GM23338 (cell line): ENCODE measurements at regions not wholly inside any gene's neighbourhood (a gene's known extent, or its start where the extent isn't known, plus 50 kb on each side); places are given as distances from the start of the nearest gene placed in this dataset.

Experiments
- ATAC-seq: fragments of 200-7000 bp; cut with Tn5 transposase; 3 replicates; pipeline ENCODE4 v1.9.1; 2020
- DNase-seq: peaks from one replicate; pipeline ENCODE4 v3.0.0-alpha.2; 2015; ENCODE audit warnings: low spot score
- H2AFZ ChIP-seq: fragments of 200-600 bp; sonication (generic); 2 replicates; pipeline ENCODE4 v1.8.0; 2016; ENCODE audit warnings: antibody characterized with exemption, mild to moderate bottlenecking, moderate library complexity
- H3F3A ChIP-seq: fragments of 200-600 bp; sonication (generic); replicated peaks from 2 replicates; pipeline ENCODE4 v1.8.0; 2017; ENCODE audit warnings: antibody characterized with exemption, mixed run types, low read depth
- H3K27ac ChIP-seq: fragments of 200-600 bp; sonication (generic); 2 replicates; pipeline ENCODE4 v1.6.1; 2016; ENCODE audit warnings: low read depth
- H3K27me3 ChIP-seq: fragments of 200-600 bp; sonication (generic); 2 replicates; pipeline ENCODE4 v1.8.0; 2016; ENCODE audit warnings: mild to moderate bottlenecking, mixed run types, moderate library complexity; ENCODE audit not compliant: insufficient read depth
- H3K36me3 ChIP-seq: fragments of 200-600 bp; sonication (generic); 2 replicates; pipeline ENCODE4 v1.8.0; 2016; ENCODE audit warnings: mild to moderate bottlenecking; ENCODE audit not compliant: insufficient read depth
- H3K4me1 ChIP-seq: fragments of 200-600 bp; sonication (generic); 2 replicates; pipeline ENCODE4 v1.8.0; 2016; ENCODE audit warnings: mild to moderate bottlenecking, moderate library complexity; ENCODE audit not compliant: insufficient read depth
- H3K4me2 ChIP-seq: fragments of 200-600 bp; sonication (generic); 2 replicates; pipeline ENCODE4 v1.7.1; 2017; ENCODE audit warnings: mixed run types
- H3K4me3 ChIP-seq: fragments of 200-600 bp; sonication (generic); 2 replicates; pipeline ENCODE4 v1.6.1; 2016; ENCODE audit warnings: mixed run types
- H3K79me2 ChIP-seq: fragments of 200-600 bp; sonication (generic); replicated peaks from 2 replicates; pipeline ENCODE4 v1.8.0; 2017; ENCODE audit warnings: mild to moderate bottlenecking; ENCODE audit not compliant: insufficient read depth
- H3K9me2 ChIP-seq: fragments of 200-600 bp; sonication (generic); 2 replicates; pipeline ENCODE4 v1.8.0; 2017; ENCODE audit not compliant: insufficient read depth
- H4K20me1 ChIP-seq: fragments of 200-600 bp; sonication (generic); replicated peaks from 2 replicates; pipeline ENCODE4 v1.8.0; 2017; ENCODE audit warnings: mild to moderate bottlenecking; ENCODE audit not compliant: insufficient read depth
- H3K27ac Mint-ChIP-seq: 2 replicates; pipeline ENCODE4 v1.8.0; 2020; ENCODE audit warnings: inconsistent platforms, mild to moderate bottlenecking, moderate library complexity, mixed read lengths
- H3K27me3 Mint-ChIP-seq: 3 replicates; pipeline ENCODE4 v1.8.0; 2022; ENCODE audit warnings: low read depth, mild to moderate bottlenecking, moderate library complexity, mixed read lengths, inconsistent platforms; ENCODE audit not compliant: insufficient read depth, poor library complexity
- H3K36me3 Mint-ChIP-seq: 3 replicates; pipeline ENCODE4 v1.8.0; 2021; ENCODE audit warnings: low read depth, mild to moderate bottlenecking, inconsistent platforms, moderate library complexity, mixed read lengths
- H3K4me1 Mint-ChIP-seq: 3 replicates; pipeline ENCODE4 v1.8.0; 2020; ENCODE audit warnings: mild to moderate bottlenecking, inconsistent platforms, mixed read lengths
- H3K4me3 Mint-ChIP-seq: 3 replicates; pipeline ENCODE4 v1.8.0; 2021; ENCODE audit warnings: moderate library complexity, mild to moderate bottlenecking, inconsistent platforms, mixed read lengths
- H3K9me3 Mint-ChIP-seq: 3 replicates; pipeline ENCODE4 v1.8.0; 2020; ENCODE audit warnings: moderate library complexity, mild to moderate bottlenecking, inconsistent platforms, mixed read lengths
- CREB1 ChIP-seq: fragments of 250-450 bp; sonication (Bioruptor Pico); IDR thresholded peaks from 2 replicates; pipeline ENCODE4 v1.5.0; 2020; ENCODE audit warnings: low read depth, mild to moderate bottlenecking, moderate library complexity
- CTCF ChIP-seq, 2 experiments: fragments of 200-600 bp in 1 of 2; sonication (generic) in 1 of 2; conservative IDR thresholded peaks; 2 replicates each; pipeline versions ENCODE4 v1.5.1 to v1.6.1; 2016 to 2017; ENCODE audit warnings: antibody characterized with exemption in 2 of 2, low read depth in 2 of 2, mild to moderate bottlenecking in 2 of 2, moderate library complexity in 1 of 2
- ETS1 ChIP-seq: IDR thresholded peaks from 2 replicates; pipeline ENCODE4 v1.6.1; 2016; ENCODE audit warnings: antibody characterized with exemption
- EZH2 ChIP-seq: fragments of 200-600 bp; sonication (generic); IDR thresholded peaks from one replicate; pipeline ENCODE4 v1.8.0; 2017; ENCODE audit warnings: antibody characterized with exemption, mild to moderate bottlenecking, low read depth; ENCODE audit not compliant: unreplicated experiment
- EZH2phosphoT487 ChIP-seq: fragments of 200-600 bp; sonication (generic); IDR thresholded peaks from one replicate; pipeline ENCODE4 v1.8.1; 2018; ENCODE audit warnings: antibody characterized with exemption; ENCODE audit not compliant: unreplicated experiment
- JUNB ChIP-seq: IDR thresholded peaks from one replicate; pipeline ENCODE4 v1.6.1; 2016; ENCODE audit warnings: antibody characterized with exemption; ENCODE audit not compliant: unreplicated experiment
- NANOG ChIP-seq: IDR thresholded peaks from 2 replicates; pipeline ENCODE4 v1.6.1; 2016; ENCODE audit warnings: antibody characterized with exemption, borderline replicate concordance
- POLR2AphosphoS5 ChIP-seq: IDR thresholded peaks from 2 replicates; pipeline ENCODE4 v1.6.1; 2016; ENCODE audit warnings: antibody characterized with exemption, low read depth
- REST ChIP-seq: IDR thresholded peaks from one replicate; pipeline ENCODE4 v1.6.1; 2018; ENCODE audit warnings: antibody characterized with exemption; ENCODE audit not compliant: unreplicated experiment
- STAT1 ChIP-seq: IDR thresholded peaks from one replicate; pipeline ENCODE4 v1.6.1; 2016; ENCODE audit warnings: antibody characterized with exemption; ENCODE audit not compliant: unreplicated experiment
- ZNF114 ChIP-seq: fragments of 250-450 bp; sonication (Bioruptor Pico); IDR thresholded peaks from 2 replicates; pipeline ENCODE4 v1.5.0; 2020; ENCODE audit warnings: mild to moderate bottlenecking, moderate library complexity
- ZNF331 ChIP-seq: fragments of 250-450 bp; sonication (Bioruptor Pico); IDR thresholded peaks from 2 replicates; pipeline ENCODE4 v1.5.0; 2020; ENCODE audit warnings: low read depth, mild to moderate bottlenecking, moderate library complexity
- ZNF462 ChIP-seq: fragments of 250-450 bp; sonication (Bioruptor Pico); IDR thresholded peaks from 2 replicates; pipeline ENCODE4 v1.5.0; 2020; ENCODE audit warnings: mild to moderate bottlenecking, moderate library complexity

- TF ChIP-seq EZH2: no peak
- no peak for TF ChIP-seq NANOG
- no peak for TF ChIP-seq CREB1 (CRISPR knock-in tag)
- TF ChIP-seq STAT1: no peak
- no peak for TF ChIP-seq EZH2phosphoT487
- TF ChIP-seq JUNB: no peak
These were observed 89.5 kb upstream of the NCK2 start (continued) for GRCh38 chr2:105655244-105655643.

- Histone ChIP-seq H3K4me3 (no peak overlapping the region), H3K27ac (no peak overlapping the region), H3K79me2 (no peaks in the 10 kb centered on the region), H2AFZ (no peak overlapping the region), H3K36me3 (no peaks in the 10 kb centered on the region), H3F3A (no peaks in the 10 kb centered on the region), H3K27me3 (no peaks in the 10 kb centered on the region), H3K9me2 (no peaks in the 10 kb centered on the region), H3K4me1 (peaks cover 4% of the 10 kb centered on the region; the same call in 1 of the 2 replicates), H4K20me1 (no peaks in the 10 kb centered on the region), H3K4me2 (no peak overlapping the region)
- H3K27me3 Mint-ChIP-seq: peaks cover 4% of the 10 kb centered on the region
- peaks cover 17% of the 10 kb centered on the region for H3K4me1 Mint-ChIP-seq
- DNase-seq (no peak), ATAC-seq (no peak)
- TF ChIP-seq REST (no peak), STAT1 (no peak), ZNF462 (CRISPR knock-in tag) (no peak), ETS1 (no peak), CREB1 (CRISPR knock-in tag) (no peak), EZH2 (no peak), JUNB (no peak), ZNF331 (no peak), NANOG (no peak), POLR2AphosphoS5 (no peak), EZH2phosphoT487 (no peak), ZNF114 (CRISPR knock-in tag) (no peak), CTCF (conservative IDR thresholded peaks at IDR 0.05; ENCODE audit: low read depth in 2 of 2) (no peak)
- no peak overlapping the region for H3K4me3 Mint-ChIP-seq
- H3K27ac Mint-ChIP-seq: no peak overlapping the region
- peaks cover 14% of the 10 kb centered on the region for H3K36me3 Mint-ChIP-seq
- H3K9me3 Mint-ChIP-seq: peaks cover 16% of the 10 kb centered on the region
These were observed 90.2 kb upstream of the NCK2 start for GRCh38 chr2:105654474-105655004.
